Mucosa of descending colon (tissue), 3 donors: ENCODE measurements at regions not wholly inside any gene's neighbourhood (a gene's known extent, or its start where the extent isn't known, plus 50 kb on each side); places are given as distances from the start of the nearest gene placed in this dataset.
A peak's percentile ranks its signal among the peaks of the same experiment; 100 is the strongest.

Source experiments
- ATAC-seq: fragments of 200-7000 bp; cut with Tn5 transposase; one replicate; pipeline ENCODE4 v1.9.1; 2020; ENCODE audit warnings: mild to moderate bottlenecking, moderate library complexity
- DNase-seq, 3 donors: peaks; one replicate each; pipeline ENCODE4 v3.0.0-alpha.2; 2020
- H3K36me3 ChIP-seq: fragments of 200-600 bp; one replicate; pipeline ENCODE4 v1.8.0; 2021; ENCODE audit warnings: low read depth, mild to moderate bottlenecking
- H3K4me1 ChIP-seq: fragments of 200-600 bp; one replicate; pipeline ENCODE4 v1.8.0; 2021; ENCODE audit warnings: low read depth, mild to moderate bottlenecking
- H3K4me3 ChIP-seq: fragments of 200-600 bp; one replicate; pipeline ENCODE4 v1.8.0; 2021; ENCODE audit warnings: mild to moderate bottlenecking
- H3K9me3 ChIP-seq: fragments of 200-600 bp; one replicate; pipeline ENCODE4 v1.8.0; 2021; ENCODE audit warnings: mild to moderate bottlenecking
- intact Hi-C, 2 donors: fragments of 100-400 bp; cut with DNase I in 1 of 2; cut with micrococcal nuclease in 1 of 2; formaldehyde crosslinking; loops; one replicate each; pipeline versions ENCODE4 v1.11.0 to v1.11.1; 2022; cut with DNase I, micrococcal nuclease
- TF ChIP-seq, protein P1 (sequence below): fragments of 200-600 bp; IDR thresholded peaks from one replicate; pipeline ENCODE4 v1.8.0; 2022; ENCODE audit warnings: antibody characterized with exemption, mild to moderate bottlenecking
- donor health status: DM: no; HTN: no; CAD: no; lungs with moderate emphysema.
- donor health status: DM: no; HTN: no; CAD: no.
- donor health status: DM: no; HTN: yes; CAD: no.

DNA sequence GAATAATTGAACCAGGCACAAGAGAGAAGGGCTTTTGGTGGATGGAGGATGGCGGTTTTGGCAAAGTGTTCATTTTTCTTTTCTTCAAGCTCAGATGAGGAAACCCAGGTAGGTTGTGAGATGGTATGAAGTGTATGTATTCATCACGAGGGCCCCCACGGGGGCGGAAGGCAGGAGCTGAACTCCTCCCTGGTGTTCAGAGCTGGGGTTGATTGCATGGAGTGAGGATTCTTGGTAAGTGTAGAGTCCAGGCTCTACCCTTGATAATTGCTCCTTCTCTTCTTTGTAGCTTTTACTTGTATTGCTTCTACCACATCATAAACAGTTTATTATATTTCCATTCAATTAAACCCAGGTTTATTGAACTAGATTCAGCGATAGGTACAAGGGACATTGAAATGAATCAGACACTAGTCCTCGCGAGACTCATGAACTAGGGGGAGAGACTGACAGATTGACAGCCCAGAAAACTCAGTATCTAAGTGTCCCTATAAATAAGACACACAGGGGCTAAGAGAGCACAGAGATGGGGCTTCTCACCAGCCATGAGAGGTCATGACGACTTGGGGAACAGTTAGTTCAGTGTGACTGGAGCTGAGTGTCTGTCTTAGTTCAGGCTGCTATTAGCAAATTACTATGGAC is 116.7 kb upstream of the KLF4 start:
- Histone ChIP-seq H3K36me3 (no peaks in the 10 kb centered on the region), H3K4me1 (peaks cover 18% of the 10 kb centered on the region), H3K9me3 (no peaks in the 10 kb centered on the region), H3K4me3 (no peak overlapping the region)
- ATAC-seq (peak; percentile 90), DNase-seq (peak; percentile 71 to 75 (median 74))
- TF ChIP-seq, protein P1, sequence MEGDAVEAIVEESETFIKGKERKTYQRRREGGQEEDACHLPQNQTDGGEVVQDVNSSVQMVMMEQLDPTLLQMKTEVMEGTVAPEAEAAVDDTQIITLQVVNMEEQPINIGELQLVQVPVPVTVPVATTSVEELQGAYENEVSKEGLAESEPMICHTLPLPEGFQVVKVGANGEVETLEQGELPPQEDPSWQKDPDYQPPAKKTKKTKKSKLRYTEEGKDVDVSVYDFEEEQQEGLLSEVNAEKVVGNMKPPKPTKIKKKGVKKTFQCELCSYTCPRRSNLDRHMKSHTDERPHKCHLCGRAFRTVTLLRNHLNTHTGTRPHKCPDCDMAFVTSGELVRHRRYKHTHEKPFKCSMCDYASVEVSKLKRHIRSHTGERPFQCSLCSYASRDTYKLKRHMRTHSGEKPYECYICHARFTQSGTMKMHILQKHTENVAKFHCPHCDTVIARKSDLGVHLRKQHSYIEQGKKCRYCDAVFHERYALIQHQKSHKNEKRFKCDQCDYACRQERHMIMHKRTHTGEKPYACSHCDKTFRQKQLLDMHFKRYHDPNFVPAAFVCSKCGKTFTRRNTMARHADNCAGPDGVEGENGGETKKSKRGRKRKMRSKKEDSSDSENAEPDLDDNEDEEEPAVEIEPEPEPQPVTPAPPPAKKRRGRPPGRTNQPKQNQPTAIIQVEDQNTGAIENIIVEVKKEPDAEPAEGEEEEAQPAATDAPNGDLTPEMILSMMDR = no peak
- intact Hi-C loops = no loop called here

DNA sequence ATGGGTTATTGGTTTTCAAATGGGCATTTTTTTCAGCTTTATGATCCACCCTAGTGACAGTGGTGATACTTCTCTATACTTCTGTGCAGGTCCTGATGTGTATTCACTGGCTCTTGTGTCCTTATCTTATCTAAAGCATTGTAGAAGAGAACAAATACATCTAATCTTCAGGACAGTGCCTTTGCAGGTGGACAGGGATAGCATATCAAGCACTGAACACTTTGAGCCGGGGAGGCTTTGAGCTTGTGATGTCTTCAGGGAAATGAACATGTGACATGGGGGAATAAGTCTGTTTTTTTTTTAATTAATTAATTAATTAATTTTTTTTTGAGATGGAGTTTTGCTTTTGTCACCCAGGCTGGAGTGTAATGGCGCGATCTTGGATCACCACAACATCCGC is 115.5 kb upstream of the KLF4 start:
- TF ChIP-seq, protein P1 = no peak
- ATAC-seq = peak; percentile 11
- intact Hi-C loops = no loop called here
- Histone ChIP-seq H3K9me3 (no peaks in the 10 kb centered on the region), H3K4me1 (peaks cover 25% of the 10 kb centered on the region), H3K4me3 (no peak overlapping the region), H3K36me3 (no peaks in the 10 kb centered on the region)
- DNase-seq = no peak

DNA sequence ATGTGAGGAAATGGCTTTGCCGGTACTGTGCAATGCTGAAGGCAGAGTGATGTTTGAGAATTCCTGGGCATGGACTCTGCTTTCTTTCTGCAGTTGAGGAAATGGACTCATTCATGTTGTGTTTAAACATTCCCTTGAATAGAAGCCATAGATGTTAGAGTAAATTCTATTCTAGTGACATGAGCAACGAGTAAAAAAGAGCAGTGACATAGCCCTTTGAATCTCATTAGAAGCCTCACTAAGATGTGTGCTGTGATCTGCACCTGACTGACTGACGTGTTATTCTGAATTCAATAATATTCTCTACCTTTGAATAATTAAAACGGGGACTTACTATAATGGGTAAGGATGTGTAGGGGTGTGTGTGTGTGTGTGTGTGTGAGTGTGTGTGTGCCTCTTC is 113.7 kb upstream of the KLF4 start:
- intact Hi-C loops = no loop called here
- Histone ChIP-seq H3K4me1 (peaks cover 34% of the 10 kb centered on the region), H3K36me3 (no peaks in the 10 kb centered on the region), H3K9me3 (no peaks in the 10 kb centered on the region), H3K4me3 (no peak overlapping the region)
- TF ChIP-seq, protein P1 = no peak
- ATAC-seq (no peak), DNase-seq (no peak)

DNA sequence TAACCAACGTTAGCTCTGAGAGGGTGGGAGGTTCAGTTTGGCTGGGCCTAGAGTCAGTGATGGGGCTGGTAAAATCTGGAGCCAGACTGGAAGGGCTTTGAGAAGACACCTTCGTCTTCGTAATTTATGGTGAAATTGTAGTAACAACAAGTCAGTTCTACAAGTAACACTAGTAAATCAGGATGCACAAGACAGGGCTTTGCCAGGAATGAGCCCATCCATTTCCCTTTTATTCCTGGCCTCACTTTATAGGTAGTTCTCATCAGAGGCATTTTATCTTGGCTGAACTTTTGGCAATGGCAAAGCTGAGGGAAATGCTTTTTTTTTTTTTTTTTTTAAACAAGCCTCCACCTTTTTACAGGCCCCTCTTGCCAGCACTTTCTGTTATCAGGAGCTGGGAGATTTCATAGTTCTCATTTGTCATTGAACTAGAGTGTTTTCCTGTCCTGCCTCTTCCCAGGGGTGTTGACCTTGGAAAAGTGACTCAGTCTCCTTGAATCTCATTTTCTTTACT is 110.5 kb upstream of the KLF4 start:
- H3K4me1 ChIP-seq = peaks cover 33% of the 10 kb centered on the region
- no peaks in the 10 kb centered on the region for H3K36me3 ChIP-seq
- DNase-seq = no peak
- H3K4me3 ChIP-seq = no peak overlapping the region
- no peaks in the 10 kb centered on the region for H3K9me3 ChIP-seq
- intact Hi-C loops = no loop called here
- ATAC-seq = peak; percentile 52
- TF ChIP-seq, protein P1 = no peak

DNA sequence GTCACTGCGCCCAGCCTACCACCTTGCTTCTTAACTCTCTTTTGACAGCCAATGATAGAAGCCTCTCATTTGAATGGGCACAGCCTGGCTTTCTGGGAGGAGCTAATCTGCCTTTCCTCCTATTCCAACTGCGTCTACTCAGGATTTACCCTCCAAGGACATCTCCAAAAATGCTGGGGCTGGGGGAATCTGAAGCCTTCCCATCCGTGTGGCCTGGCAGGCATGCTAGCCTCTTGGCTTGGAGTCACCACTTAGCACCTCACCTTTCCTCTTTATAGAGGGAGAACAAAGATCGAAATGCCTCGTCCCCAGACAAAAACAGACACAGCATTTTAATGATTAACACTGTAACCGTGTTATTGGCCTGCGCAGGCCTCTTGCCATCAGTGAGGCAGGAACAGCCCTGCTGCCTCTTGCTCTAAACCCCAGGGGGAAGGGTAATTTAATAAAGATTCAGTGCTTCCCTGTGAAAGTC is 108.2 kb upstream of the KLF4 start:
- Histone ChIP-seq H3K9me3 (no peaks in the 10 kb centered on the region), H3K36me3 (no peaks in the 10 kb centered on the region), H3K4me3 (no peak overlapping the region), H3K4me1 (peaks cover 34% of the 10 kb centered on the region)
- peak; percentile 72 to 81 (median 76) for DNase-seq
- TF ChIP-seq, protein P1 = no peak
- peak; percentile 84 for ATAC-seq
- intact Hi-C loops = loop anchor here in 1 of 2 donors (10.0 kb wide), 1 partner anchor 113 kb away; the partner anchor contains the start of gene KLF4
